HUES48 (cell line): ENCODE measurements at regions not wholly inside any gene's neighbourhood (a gene's known extent, or its start where the extent isn't known, plus 50 kb on each side); places are given as distances from the start of the nearest gene placed in this dataset.

ENCODE experiments used
- H3K27ac ChIP-seq: one replicate; pipeline ENCODE4 v1.7.0; 2013; ENCODE audit warnings: low read depth, low read length, inconsistent platforms
- H3K27me3 ChIP-seq: 2 replicates; pipeline ENCODE4 v1.6.1; 2013; ENCODE audit warnings: mild to moderate bottlenecking, low read length; ENCODE audit not compliant: control insufficient read depth, insufficient read depth
- H3K36me3 ChIP-seq: 2 replicates; pipeline ENCODE4 v1.6.1; 2013; ENCODE audit warnings: low read length; ENCODE audit not compliant: control insufficient read depth, insufficient read depth
- H3K4me1 ChIP-seq: 2 replicates; pipeline ENCODE4 v1.6.1; 2013; ENCODE audit warnings: mild to moderate bottlenecking, low read length; ENCODE audit not compliant: control insufficient read depth, insufficient read depth
- H3K4me3 ChIP-seq: 2 replicates; pipeline ENCODE4 v1.5.1; 2013; ENCODE audit warnings: mild to moderate bottlenecking, low read depth, low read length
- H3K9ac ChIP-seq: 2 replicates; pipeline ENCODE4 v1.6.1; 2013; ENCODE audit warnings: mild to moderate bottlenecking, low read depth, low read length, moderate library complexity
- H3K9me3 ChIP-seq: 2 replicates; pipeline ENCODE4 v1.6.1; 2013; ENCODE audit warnings: low read length; ENCODE audit not compliant: control insufficient read depth, insufficient read depth

- peaks cover 36% of the 10 kb centered on the region for H3K4me1 ChIP-seq
- no peaks in the 10 kb centered on the region for H3K9me3 ChIP-seq
- no peak overlapping the region for H3K9ac ChIP-seq
- H3K36me3 ChIP-seq: no peaks in the 10 kb centered on the region
- H3K27ac ChIP-seq: peak overlapping the region; percentile 86
- H3K4me3 ChIP-seq: no peak overlapping the region
- no peaks in the 10 kb centered on the region for H3K27me3 ChIP-seq
These were observed 156.6 kb upstream of the DMRT1 start for GRCh38 chr9:684941-685340.

- Histone ChIP-seq H3K27ac (no peak overlapping the region), H3K9ac (no peak overlapping the region), H3K27me3 (no peaks in the 10 kb centered on the region), H3K9me3 (no peaks in the 10 kb centered on the region), H3K4me3 (no peak overlapping the region), H3K4me1 (peaks cover 40% of the 10 kb centered on the region), H3K36me3 (no peaks in the 10 kb centered on the region)
These were observed 155.1 kb upstream of the DMRT1 start for GRCh38 chr9:686321-686813.

GRCh38 chr9:687034-687785 lies 154.3 kb upstream of the DMRT1 start:
- H3K4me3 ChIP-seq: no peak overlapping the region
- H3K9ac ChIP-seq: no peak overlapping the region

GRCh38 chr9:687994-688393 lies 153.5 kb upstream of the DMRT1 start:
- H3K36me3 ChIP-seq: no peaks in the 10 kb centered on the region
- H3K9ac ChIP-seq: no peak overlapping the region
- no peak overlapping the region for H3K27ac ChIP-seq
- no peaks in the 10 kb centered on the region for H3K27me3 ChIP-seq
- H3K4me3 ChIP-seq: no peak overlapping the region
- H3K9me3 ChIP-seq: no peaks in the 10 kb centered on the region
- H3K4me1 ChIP-seq: peaks cover 33% of the 10 kb centered on the region

More at GRCh38 chr9:687034-687785, 154.3 kb upstream of the DMRT1 start:
- Histone ChIP-seq H3K27me3 (no peaks in the 10 kb centered on the region), H3K27ac (no peak overlapping the region), H3K9me3 (no peaks in the 10 kb centered on the region), H3K4me1 (peaks cover 40% of the 10 kb centered on the region), H3K36me3 (no peaks in the 10 kb centered on the region)

- H3K4me1 ChIP-seq: peaks cover 24% of the 10 kb centered on the region
- no peaks in the 10 kb centered on the region for H3K36me3 ChIP-seq
- H3K9ac ChIP-seq: no peak overlapping the region
- H3K27me3 ChIP-seq: no peaks in the 10 kb centered on the region
- no peak overlapping the region for H3K4me3 ChIP-seq
- H3K27ac ChIP-seq: no peak overlapping the region
- H3K9me3 ChIP-seq: no peaks in the 10 kb centered on the region
These were observed 150.9 kb upstream of the DMRT1 start for GRCh38 chr9:690517-691111.

GRCh38 chr9:691825-692400 lies 149.6 kb upstream of the DMRT1 start:
- H3K4me1 ChIP-seq: peaks cover 24% of the 10 kb centered on the region
- no peaks in the 10 kb centered on the region for H3K36me3 ChIP-seq
- H3K27me3 ChIP-seq: no peaks in the 10 kb centered on the region
- no peak overlapping the region for H3K9ac ChIP-seq
- H3K9me3 ChIP-seq: no peaks in the 10 kb centered on the region
- no peak overlapping the region for H3K27ac ChIP-seq
- H3K4me3 ChIP-seq: no peak overlapping the region

GRCh38 chr9:692636-693129 lies 148.8 kb upstream of the DMRT1 start:
- H3K4me3 ChIP-seq: no peak overlapping the region
- no peaks in the 10 kb centered on the region for H3K27me3 ChIP-seq
- no peaks in the 10 kb centered on the region for H3K36me3 ChIP-seq
- H3K4me1 ChIP-seq: peaks cover 24% of the 10 kb centered on the region
- H3K27ac ChIP-seq: no peak overlapping the region
- no peaks in the 10 kb centered on the region for H3K9me3 ChIP-seq
- no peak overlapping the region for H3K9ac ChIP-seq

- Histone ChIP-seq H3K36me3 (no peaks in the 10 kb centered on the region), H3K4me1 (peaks cover 32% of the 10 kb centered on the region), H3K27ac (peak overlapping the region; percentile 73), H3K9ac (peak overlapping the region; percentile 56; the same call in 1 of the 2 replicates), H3K4me3 (no peak overlapping the region), H3K27me3 (no peaks in the 10 kb centered on the region), H3K9me3 (no peaks in the 10 kb centered on the region)
These were observed 148.1 kb upstream of the DMRT1 start for GRCh38 chr9:693201-694091.

GRCh38 chr9:694092-694402 lies 147.4 kb upstream of the DMRT1 start:
- peaks cover 37% of the 10 kb centered on the region for H3K4me1 ChIP-seq
- no peaks in the 10 kb centered on the region for H3K9me3 ChIP-seq
- no peaks in the 10 kb centered on the region for H3K36me3 ChIP-seq
- H3K27ac ChIP-seq: no peak overlapping the region
- H3K9ac ChIP-seq: no peak overlapping the region
- H3K4me3 ChIP-seq: no peak overlapping the region
- H3K27me3 ChIP-seq: no peaks in the 10 kb centered on the region

- Histone ChIP-seq H3K4me3 (no peak overlapping the region), H3K27ac (no peak overlapping the region), H3K9me3 (no peaks in the 10 kb centered on the region), H3K9ac (no peak overlapping the region), H3K27me3 (no peaks in the 10 kb centered on the region), H3K4me1 (peaks cover 37% of the 10 kb centered on the region), H3K36me3 (no peaks in the 10 kb centered on the region)
These were observed 146.9 kb upstream of the DMRT1 start for GRCh38 chr9:694403-695154.
